ENCODE measurements at regions not wholly inside any gene's neighbourhood (a gene's known extent, or its start where the extent isn't known, plus 50 kb on each side); places are given as distances from the start of the nearest gene placed in this dataset.

DNA sequence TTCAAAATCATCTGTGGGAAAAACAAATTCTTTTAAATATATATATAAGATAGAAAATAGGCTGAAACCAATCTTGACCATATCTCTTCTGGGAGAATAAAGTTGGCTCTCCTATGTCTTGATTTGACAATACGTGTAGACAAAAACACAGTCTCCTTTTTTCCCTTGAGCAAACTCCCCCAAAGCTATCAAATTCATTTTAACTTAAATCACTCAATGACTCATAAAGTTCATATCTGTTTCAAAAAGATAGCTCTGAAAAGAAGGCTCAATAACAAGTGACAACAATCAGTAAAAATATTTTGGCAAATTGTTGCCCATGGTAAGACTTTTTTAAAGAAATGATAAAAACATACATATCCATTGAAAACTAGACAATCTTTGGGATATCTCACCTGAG lies 236.0 kb upstream of the TENT5A start:
- Histone ChIP-seq H3K9ac (ENCODE audit: low read length) (no peak overlapping the region), H3K4me1 (ENCODE audit: control insufficient read depth, insufficient read depth, low read length) (no peaks in the 10 kb centered on the region; the same call in 1 of the 2 replicates), H3K4me3 (ENCODE audit: low read depth, low read length) (no peak overlapping the region), H3K9me3 (ENCODE audit: control insufficient read depth, insufficient read depth, low read depth, low read length) (peaks cover 3% of the 10 kb centered on the region; the same call in 1 of the 2 replicates), H3K27ac (ENCODE audit: low read depth, low read length) (no peak overlapping the region), H3K27me3 (ENCODE audit: control insufficient read depth, insufficient read depth, low read length) (no peaks in the 10 kb centered on the region), H3K36me3 (ENCODE audit: control insufficient read depth, insufficient read depth, low read length) (no peaks in the 10 kb centered on the region)

- Histone ChIP-seq H3K27me3 (ENCODE audit: control insufficient read depth, insufficient read depth, low read length) (no peaks in the 10 kb centered on the region), H3K27ac (ENCODE audit: low read depth, low read length) (no peak overlapping the region), H3K36me3 (ENCODE audit: control insufficient read depth, insufficient read depth, low read length) (no peaks in the 10 kb centered on the region), H3K4me3 (ENCODE audit: low read depth, low read length) (no peak overlapping the region), H3K9me3 (ENCODE audit: control insufficient read depth, insufficient read depth, low read depth, low read length) (peaks cover 3% of the 10 kb centered on the region; the same call in 1 of the 2 replicates), H3K9ac (ENCODE audit: low read length) (no peak overlapping the region), H3K4me1 (ENCODE audit: control insufficient read depth, insufficient read depth, low read length) (no peaks in the 10 kb centered on the region; the same call in 1 of the 2 replicates)
Measured at GRCh38 chr6:81987293-81987692, 234.8 kb upstream of the TENT5A start.

DNA sequence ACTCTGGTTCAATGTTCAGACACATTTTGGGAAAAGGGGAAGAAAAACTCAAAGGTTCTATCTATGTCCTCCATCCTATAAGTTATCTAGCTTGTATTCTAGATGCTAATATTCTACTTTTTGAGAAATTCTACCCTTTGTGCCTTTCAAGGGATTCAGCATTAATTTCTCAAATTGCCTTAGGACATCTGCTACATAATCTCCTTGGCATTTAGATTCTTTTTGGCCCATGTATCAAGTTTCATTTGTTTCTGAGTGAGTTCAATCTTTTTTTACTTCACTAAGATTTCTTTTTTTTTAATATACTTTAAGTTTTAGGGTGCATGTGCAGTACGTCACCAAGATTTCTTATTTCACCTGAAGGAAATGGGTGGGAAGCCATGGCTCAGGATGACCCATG lies 232.7 kb upstream of the TENT5A start:
- H3K9ac ChIP-seq (ENCODE audit: low read length) = no peak overlapping the region
- no peaks in the 10 kb centered on the region for H3K27me3 ChIP-seq (ENCODE audit: control insufficient read depth, insufficient read depth, low read length)
- H3K9me3 ChIP-seq (ENCODE audit: control insufficient read depth, insufficient read depth, low read depth, low read length) = peaks cover 3% of the 10 kb centered on the region; the same call in 1 of the 2 replicates
- no peak overlapping the region for H3K4me3 ChIP-seq (ENCODE audit: low read depth, low read length)
- H3K36me3 ChIP-seq (ENCODE audit: control insufficient read depth, insufficient read depth, low read length) = no peaks in the 10 kb centered on the region
- no peaks in the 10 kb centered on the region; the same call in 1 of the 2 replicates for H3K4me1 ChIP-seq (ENCODE audit: control insufficient read depth, insufficient read depth, low read length)
- H3K27ac ChIP-seq (ENCODE audit: low read depth, low read length) = no peak overlapping the region

DNA sequence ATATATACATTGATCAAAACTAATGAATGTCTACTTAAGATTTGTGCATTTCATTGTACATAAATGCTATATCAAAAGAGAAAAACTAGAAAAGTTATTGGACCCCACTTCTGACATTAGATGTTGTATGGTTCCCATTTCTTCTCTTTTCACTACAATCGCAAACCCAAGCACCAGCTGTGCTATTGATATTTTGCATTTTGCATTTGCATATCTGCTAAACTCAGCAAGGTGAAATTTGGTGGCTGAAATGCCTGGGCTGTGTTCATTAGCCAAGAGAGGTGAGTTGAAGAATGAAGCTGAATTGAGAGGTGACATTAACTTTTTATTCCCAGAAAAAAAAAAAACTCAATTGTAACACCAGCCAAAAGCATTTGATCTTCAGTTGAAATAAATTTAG lies 232.1 kb upstream of the TENT5A start:
- peaks cover 3% of the 10 kb centered on the region; the same call in 1 of the 2 replicates for H3K9me3 ChIP-seq (ENCODE audit: control insufficient read depth, insufficient read depth, low read depth, low read length)
- H3K27ac ChIP-seq (ENCODE audit: low read depth, low read length) = no peak overlapping the region

DNA sequence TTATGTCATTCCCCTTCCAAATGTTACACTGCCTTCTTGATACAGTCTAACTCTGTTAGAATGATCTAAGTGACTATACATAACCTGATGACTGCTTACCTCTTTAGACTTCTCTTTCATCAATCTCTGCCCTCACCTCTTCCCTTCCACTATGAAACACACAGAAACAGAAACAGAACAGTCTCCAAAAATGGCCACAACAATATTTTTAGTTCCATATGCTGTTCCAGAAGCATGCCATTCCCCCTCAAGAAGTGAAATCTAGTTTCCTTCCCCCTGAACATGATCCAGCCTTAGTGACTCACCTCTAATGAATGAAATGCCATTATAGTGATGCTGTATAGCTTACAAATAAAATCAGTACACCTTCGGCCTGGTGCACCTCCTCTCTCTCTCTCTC lies 229.3 kb upstream of the TENT5A start:
- Histone ChIP-seq H3K9ac (ENCODE audit: low read length) (no peak overlapping the region), H3K4me1 (ENCODE audit: control insufficient read depth, insufficient read depth, low read length) (no peaks in the 10 kb centered on the region; the same call in 1 of the 2 replicates), H3K36me3 (ENCODE audit: control insufficient read depth, insufficient read depth, low read length) (no peaks in the 10 kb centered on the region), H3K27ac (ENCODE audit: low read depth, low read length) (no peak overlapping the region), H3K4me3 (ENCODE audit: low read depth, low read length) (no peak overlapping the region), H3K9me3 (ENCODE audit: control insufficient read depth, insufficient read depth, low read depth, low read length) (peaks cover 3% of the 10 kb centered on the region; the same call in 1 of the 2 replicates), H3K27me3 (ENCODE audit: control insufficient read depth, insufficient read depth, low read length) (no peaks in the 10 kb centered on the region)

More for the DNA sequence above, 232.1 kb upstream of the TENT5A start:
- H3K27me3 ChIP-seq (ENCODE audit: control insufficient read depth, insufficient read depth, low read length) = no peaks in the 10 kb centered on the region
- no peak overlapping the region for H3K4me3 ChIP-seq (ENCODE audit: low read depth, low read length)
- H3K36me3 ChIP-seq (ENCODE audit: control insufficient read depth, insufficient read depth, low read length) = no peaks in the 10 kb centered on the region
- no peaks in the 10 kb centered on the region; the same call in 1 of the 2 replicates for H3K4me1 ChIP-seq (ENCODE audit: control insufficient read depth, insufficient read depth, low read length)
- H3K9ac ChIP-seq (ENCODE audit: low read length) = no peak overlapping the region

GRCh38 chr6:81979767-81980166 lies 227.3 kb upstream of the TENT5A start:
- H3K9me3 ChIP-seq (ENCODE audit: control insufficient read depth, insufficient read depth, low read depth, low read length) = no peaks in the 10 kb centered on the region

GRCh38 chr6:81979329-81979728 lies 226.8 kb upstream of the TENT5A start:
- no peak overlapping the region for H3K4me3 ChIP-seq (ENCODE audit: low read depth, low read length)
- H3K9ac ChIP-seq (ENCODE audit: low read length) = no peak overlapping the region
- no peak overlapping the region for H3K27ac ChIP-seq (ENCODE audit: low read depth, low read length)
- no peaks in the 10 kb centered on the region for H3K9me3 ChIP-seq (ENCODE audit: control insufficient read depth, insufficient read depth, low read depth, low read length)
- H3K27me3 ChIP-seq (ENCODE audit: control insufficient read depth, insufficient read depth, low read length) = no peaks in the 10 kb centered on the region
- no peaks in the 10 kb centered on the region for H3K36me3 ChIP-seq (ENCODE audit: control insufficient read depth, insufficient read depth, low read length)
- no peaks in the 10 kb centered on the region for H3K4me1 ChIP-seq (ENCODE audit: control insufficient read depth, insufficient read depth, low read length)

More at GRCh38 chr6:81979767-81980166, 227.3 kb upstream of the TENT5A start:
- Histone ChIP-seq H3K4me3 (ENCODE audit: low read depth, low read length) (no peak overlapping the region), H3K27ac (ENCODE audit: low read depth, low read length) (no peak overlapping the region), H3K9ac (ENCODE audit: low read length) (no peak overlapping the region), H3K36me3 (ENCODE audit: control insufficient read depth, insufficient read depth, low read length) (no peaks in the 10 kb centered on the region), H3K27me3 (ENCODE audit: control insufficient read depth, insufficient read depth, low read length) (no peaks in the 10 kb centered on the region), H3K4me1 (ENCODE audit: control insufficient read depth, insufficient read depth, low read length) (no peaks in the 10 kb centered on the region; the same call in 1 of the 2 replicates)

DNA sequence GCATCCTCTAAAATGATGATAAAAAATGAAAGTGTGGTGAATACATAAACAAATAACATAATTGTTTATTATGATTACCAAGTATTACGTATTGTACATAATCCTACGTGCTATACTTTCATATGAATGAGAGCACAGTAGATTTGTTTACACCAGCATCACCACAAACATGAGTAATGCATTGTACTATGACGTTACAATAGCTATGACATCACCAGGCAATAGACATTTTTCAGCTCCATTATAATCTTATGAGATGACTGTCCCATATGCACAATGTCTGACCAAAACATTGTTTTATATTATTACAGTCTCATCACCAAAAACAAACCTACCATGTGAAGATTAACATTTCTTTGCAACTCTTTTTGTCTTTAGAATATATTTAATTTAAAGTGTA lies 225.7 kb upstream of the TENT5A start:
- H3K36me3 ChIP-seq (ENCODE audit: control insufficient read depth, insufficient read depth, low read length) = no peaks in the 10 kb centered on the region
- no peak overlapping the region for H3K27ac ChIP-seq (ENCODE audit: low read depth, low read length)
- H3K4me1 ChIP-seq (ENCODE audit: control insufficient read depth, insufficient read depth, low read length) = no peaks in the 10 kb centered on the region
- no peaks in the 10 kb centered on the region for H3K9me3 ChIP-seq (ENCODE audit: control insufficient read depth, insufficient read depth, low read depth, low read length)
- no peak overlapping the region for H3K4me3 ChIP-seq (ENCODE audit: low read depth, low read length)
- no peaks in the 10 kb centered on the region for H3K27me3 ChIP-seq (ENCODE audit: control insufficient read depth, insufficient read depth, low read length)
- no peak overlapping the region for H3K9ac ChIP-seq (ENCODE audit: low read length)

DNA sequence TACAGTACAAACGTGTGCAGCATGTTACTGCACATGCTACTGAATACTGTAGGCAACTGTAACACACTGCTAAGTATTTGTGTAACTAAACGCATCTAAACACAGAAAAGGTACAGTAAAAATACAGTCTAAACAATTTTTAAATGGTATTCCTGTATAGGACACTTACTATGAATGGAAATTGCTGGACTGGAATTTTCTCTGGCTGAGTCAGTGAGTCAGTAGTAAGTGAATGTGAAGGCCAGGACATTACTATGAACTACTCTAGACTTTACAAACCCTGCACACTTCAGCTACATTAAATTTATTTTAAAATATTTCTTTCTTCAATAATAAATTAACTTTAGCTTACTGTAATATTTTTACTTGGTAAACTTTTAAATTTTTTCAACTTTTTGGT lies 225.0 kb upstream of the TENT5A start:
- no peak overlapping the region for H3K4me3 ChIP-seq (ENCODE audit: low read depth, low read length)
- no peaks in the 10 kb centered on the region for H3K4me1 ChIP-seq (ENCODE audit: control insufficient read depth, insufficient read depth, low read length)
- no peak overlapping the region for H3K27ac ChIP-seq (ENCODE audit: low read depth, low read length)
- no peaks in the 10 kb centered on the region for H3K36me3 ChIP-seq (ENCODE audit: control insufficient read depth, insufficient read depth, low read length)
- H3K27me3 ChIP-seq (ENCODE audit: control insufficient read depth, insufficient read depth, low read length) = no peaks in the 10 kb centered on the region
- no peak overlapping the region for H3K9ac ChIP-seq (ENCODE audit: low read length)
- no peaks in the 10 kb centered on the region for H3K9me3 ChIP-seq (ENCODE audit: control insufficient read depth, insufficient read depth, low read depth, low read length)

DNA sequence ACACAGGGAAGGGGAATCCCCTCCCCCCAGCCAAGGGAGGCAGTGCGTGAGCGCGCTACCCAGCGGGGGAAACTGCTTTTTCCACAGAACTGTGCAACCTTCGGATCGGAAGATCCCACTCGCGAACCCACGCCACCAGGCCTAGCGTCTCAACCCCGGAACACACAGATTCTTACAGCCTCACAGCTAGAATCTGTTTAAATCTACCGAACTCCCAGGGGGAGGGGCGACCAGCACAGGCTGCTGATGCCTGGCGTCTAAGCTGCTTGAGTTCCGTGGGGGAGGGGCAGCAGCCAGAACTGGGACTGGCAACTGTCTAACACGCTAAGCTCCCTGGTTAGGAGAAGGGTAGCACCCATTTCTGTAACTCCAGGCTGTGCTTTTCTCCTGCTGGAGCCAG lies 217.3 kb upstream of the TENT5A start:
- peaks cover 10% of the 10 kb centered on the region for H3K4me1 ChIP-seq (ENCODE audit: control insufficient read depth, insufficient read depth, low read length)
- H3K27ac ChIP-seq (ENCODE audit: low read depth, low read length) = peak overlapping the region; percentile 42; the same call in 1 of the 2 replicates
- no peaks in the 10 kb centered on the region for H3K36me3 ChIP-seq (ENCODE audit: control insufficient read depth, insufficient read depth, low read length)
- H3K4me3 ChIP-seq (ENCODE audit: low read depth, low read length) = peak overlapping the region; percentile 39; the same call in 1 of the 2 replicates
- H3K27me3 ChIP-seq (ENCODE audit: control insufficient read depth, insufficient read depth, low read length) = no peaks in the 10 kb centered on the region
- no peak overlapping the region for H3K9ac ChIP-seq (ENCODE audit: low read length)
- H3K9me3 ChIP-seq (ENCODE audit: control insufficient read depth, insufficient read depth, low read depth, low read length) = no peaks in the 10 kb centered on the region

GRCh38 chr6:81969011-81969410 lies 216.5 kb upstream of the TENT5A start:
- no peaks in the 10 kb centered on the region for H3K27me3 ChIP-seq (ENCODE audit: control insufficient read depth, insufficient read depth, low read length)
- H3K36me3 ChIP-seq (ENCODE audit: control insufficient read depth, insufficient read depth, low read length) = no peaks in the 10 kb centered on the region
- no peak overlapping the region for H3K9ac ChIP-seq (ENCODE audit: low read length)
- no peak overlapping the region for H3K4me3 ChIP-seq (ENCODE audit: low read depth, low read length)
- H3K27ac ChIP-seq (ENCODE audit: low read depth, low read length) = no peak overlapping the region
- peaks cover 10% of the 10 kb centered on the region for H3K4me1 ChIP-seq (ENCODE audit: control insufficient read depth, insufficient read depth, low read length)
- H3K9me3 ChIP-seq (ENCODE audit: control insufficient read depth, insufficient read depth, low read depth, low read length) = no peaks in the 10 kb centered on the region

- Histone ChIP-seq H3K9me3 (ENCODE audit: control insufficient read depth, insufficient read depth, low read depth, low read length) (no peaks in the 10 kb centered on the region), H3K4me1 (ENCODE audit: control insufficient read depth, insufficient read depth, low read length) (peaks cover 10% of the 10 kb centered on the region), H3K27ac (ENCODE audit: low read depth, low read length) (no peak overlapping the region), H3K27me3 (ENCODE audit: control insufficient read depth, insufficient read depth, low read length) (no peaks in the 10 kb centered on the region), H3K36me3 (ENCODE audit: control insufficient read depth, insufficient read depth, low read length) (no peaks in the 10 kb centered on the region), H3K9ac (ENCODE audit: low read length) (no peak overlapping the region), H3K4me3 (ENCODE audit: low read depth, low read length) (no peak overlapping the region)
Measured at GRCh38 chr6:81966968-81967367, 214.5 kb upstream of the TENT5A start.
